HG03097 (cell line): ENCODE measurements at regions not wholly inside any gene's neighbourhood (a gene's known extent, or its start where the extent isn't known, plus 50 kb on each side); places are given as distances from the start of the nearest gene placed in this dataset.

Experiments
- ATAC-seq: cut with Tn5 transposase; IDR thresholded peaks from one replicate; pipeline ENCODE4 v1.9.1; 2021; ENCODE audit not compliant: unreplicated experiment, low FRiP score

GRCh38 chr20:6579417-6579816, 188.1 kb upstream of the BMP2 start:
- no peak for ATAC-seq

- no peak for ATAC-seq
Measured at GRCh38 chr20:6577451-6577850, 190.0 kb upstream of the BMP2 start.

- no peak for ATAC-seq
Measured at GRCh38 chr20:6576726-6577125, 190.8 kb upstream of the BMP2 start.

- no peak for ATAC-seq
Measured at GRCh38 chr20:6575912-6576401, 191.5 kb upstream of the BMP2 start.

DNA sequence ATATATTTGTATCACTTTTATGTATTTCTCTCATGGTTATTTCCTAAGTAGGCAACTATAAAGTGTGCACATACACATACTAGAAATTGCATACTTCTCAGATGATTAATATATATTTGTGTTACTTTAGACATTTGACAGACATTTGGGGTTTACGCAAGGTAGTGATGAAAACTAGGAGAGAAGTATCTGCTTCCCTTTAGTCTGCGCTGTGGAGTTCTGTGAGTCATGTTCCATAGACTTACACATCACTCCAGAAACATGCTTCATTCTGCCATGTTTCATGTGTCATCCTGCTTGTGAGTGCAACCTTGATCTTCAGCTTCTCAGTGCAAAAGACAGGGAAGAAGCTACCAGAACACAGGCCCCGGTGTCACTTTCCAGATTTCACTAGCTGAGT, 200.7 kb upstream of the BMP2 start:
- ATAC-seq: no peak

DNA sequence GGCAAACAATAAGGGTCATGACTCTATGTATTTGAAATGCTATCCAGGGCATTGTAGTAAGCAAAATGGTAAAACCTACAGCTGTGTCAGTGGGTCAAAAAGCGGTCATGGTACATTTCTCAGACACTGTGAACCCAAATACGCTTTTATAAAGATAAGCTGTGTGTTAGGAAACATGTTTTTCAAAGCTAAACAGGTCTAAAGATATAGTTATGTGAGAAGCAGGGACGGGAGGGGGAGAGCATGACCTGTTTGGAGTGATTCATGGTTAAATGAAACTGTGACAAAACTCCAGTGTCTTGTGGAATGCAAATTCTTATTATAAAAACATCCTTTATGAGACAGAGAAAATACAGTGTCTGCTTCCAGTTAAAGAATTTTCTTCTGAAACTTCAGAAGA, 205.4 kb upstream of the BMP2 start:
- ATAC-seq: no peak

DNA sequence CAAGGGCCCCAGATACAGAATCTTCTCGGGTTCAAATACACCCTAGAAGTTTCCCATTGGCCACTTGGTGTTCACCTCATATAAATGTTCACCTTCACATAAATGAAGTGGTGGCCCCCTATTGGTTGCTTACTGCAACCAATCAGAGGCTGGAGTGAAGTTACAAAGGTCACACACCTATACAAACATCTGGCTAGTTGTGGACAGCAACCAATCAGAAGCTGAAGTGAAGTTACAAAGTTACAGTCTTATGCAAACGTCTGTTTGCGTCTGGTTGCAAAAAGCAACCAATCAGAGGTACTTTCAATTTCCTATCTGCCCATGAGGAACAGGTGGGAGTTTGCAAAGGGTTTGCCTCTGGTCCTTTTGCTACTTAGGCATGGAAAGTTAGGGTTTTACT, 206.5 kb upstream of the BMP2 start:
- no peak for ATAC-seq

DNA sequence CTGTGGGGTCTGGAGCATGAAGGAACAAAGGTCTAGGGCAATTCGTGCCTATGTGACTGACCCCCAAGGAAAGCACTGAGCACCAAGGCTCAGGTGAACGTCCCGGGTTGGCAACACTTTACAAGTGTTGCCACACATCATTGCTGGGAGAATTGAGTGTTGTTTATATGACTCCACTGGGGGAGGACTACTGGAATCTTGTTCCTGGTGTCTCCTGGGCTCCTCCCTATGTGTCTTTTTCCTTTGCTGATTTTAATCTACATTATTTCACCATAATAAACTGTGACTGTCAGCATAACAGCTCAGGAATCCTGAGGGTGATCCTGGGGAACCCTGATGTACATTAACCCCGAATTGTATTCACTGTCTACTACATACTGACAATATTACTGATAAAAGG, 207.7 kb upstream of the BMP2 start:
- ATAC-seq: no peak

- ATAC-seq: no peak
Measured at GRCh38 chr20:6558341-6558740, 209.1 kb upstream of the BMP2 start.

- ATAC-seq: no peak
Measured at GRCh38 chr20:6533761-6534479, 233.6 kb upstream of the BMP2 start.

DNA sequence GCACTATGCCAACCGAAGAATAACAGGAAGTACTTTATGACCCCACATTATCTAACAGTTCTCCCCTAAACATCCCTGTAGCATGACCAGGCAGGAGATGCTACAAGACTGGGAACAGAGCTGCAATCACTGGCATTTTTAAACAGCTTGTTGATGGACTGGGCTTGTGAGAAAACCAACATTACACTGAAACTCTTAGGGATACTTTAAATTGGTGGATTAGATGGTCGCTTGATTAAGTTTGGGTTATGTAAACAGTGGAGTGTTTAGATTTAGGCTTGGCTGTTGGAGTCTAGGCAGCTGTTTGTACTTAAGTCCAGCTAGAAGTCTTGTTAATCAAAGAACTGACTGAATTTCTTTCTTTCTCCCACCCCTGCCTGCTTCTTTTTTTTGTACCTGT, 234.1 kb upstream of the BMP2 start:
- ATAC-seq: no peak

DNA sequence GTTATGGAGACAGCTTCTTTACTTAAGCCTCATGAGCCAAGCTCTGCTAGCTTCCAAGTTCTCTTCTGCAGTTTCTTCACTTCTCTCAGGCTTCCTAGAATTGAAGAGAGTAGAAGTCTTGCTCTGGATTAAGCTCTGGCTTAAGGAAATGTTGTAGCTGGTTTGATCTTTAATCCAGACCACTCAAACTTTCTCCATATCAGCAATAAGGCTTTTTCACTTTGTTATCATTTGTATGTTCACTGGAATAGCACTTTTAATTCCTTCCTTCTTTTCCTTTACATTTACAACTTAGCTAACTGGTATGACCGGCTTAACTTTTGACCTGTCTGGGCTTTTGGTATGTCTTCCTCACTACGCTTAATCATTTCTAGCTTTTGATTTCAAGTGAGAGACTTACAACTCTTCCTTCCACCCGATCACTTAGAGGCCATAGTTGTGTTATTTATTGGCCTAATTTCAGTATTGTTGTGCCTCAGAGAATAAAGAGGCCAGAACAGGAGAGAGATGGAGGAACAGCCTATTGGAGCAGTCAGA, 236.6 kb upstream of the BMP2 start:
- ATAC-seq: no peak

- ATAC-seq: no peak
Measured at GRCh38 chr20:6530254-6530653, 237.2 kb upstream of the BMP2 start.

GRCh38 chr20:6525447-6526303, 241.8 kb upstream of the BMP2 start:
- no peak for ATAC-seq

DNA sequence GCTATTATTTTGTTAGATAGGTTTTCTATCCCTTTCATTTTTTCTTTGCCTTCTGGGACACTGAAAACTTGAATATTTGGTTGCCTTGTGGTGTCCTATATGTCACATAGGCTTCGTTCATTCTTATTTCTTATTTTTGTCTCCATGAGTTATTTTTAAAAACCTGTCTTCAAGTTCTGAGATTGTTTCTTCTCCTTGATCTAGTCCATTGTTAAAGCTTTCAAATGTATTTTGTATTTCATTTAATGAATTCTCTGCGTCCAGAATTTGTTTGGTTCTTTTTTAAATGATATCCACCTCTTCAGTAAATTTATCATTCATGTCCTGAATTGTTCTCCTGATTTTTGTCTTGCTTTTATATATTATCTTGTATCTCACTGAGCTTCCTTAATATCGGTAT, 243.2 kb upstream of the BMP2 start:
- no peak for ATAC-seq

DNA sequence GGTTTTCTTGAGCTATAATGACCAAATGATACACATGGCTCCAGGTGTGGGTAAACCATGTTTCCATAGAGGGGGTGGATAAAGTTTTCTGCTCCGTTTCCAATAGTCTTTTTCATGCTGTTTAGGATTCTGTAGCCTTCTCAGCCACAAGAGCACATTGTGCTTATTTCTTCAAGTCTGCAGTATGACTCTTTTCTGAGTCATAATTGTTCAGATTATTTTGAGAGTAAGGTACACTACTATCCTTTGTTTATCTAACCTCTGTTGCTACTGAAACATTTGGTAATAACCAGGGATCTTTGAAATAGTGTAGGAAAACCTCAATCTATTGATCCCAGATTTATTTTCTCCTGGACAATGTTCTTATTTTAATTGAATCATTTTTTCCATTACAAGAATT, 247.9 kb upstream of the BMP2 start:
- ATAC-seq: no peak

- no peak for ATAC-seq
Measured at GRCh38 chr20:6515261-6515660, 252.2 kb upstream of the BMP2 start.

DNA sequence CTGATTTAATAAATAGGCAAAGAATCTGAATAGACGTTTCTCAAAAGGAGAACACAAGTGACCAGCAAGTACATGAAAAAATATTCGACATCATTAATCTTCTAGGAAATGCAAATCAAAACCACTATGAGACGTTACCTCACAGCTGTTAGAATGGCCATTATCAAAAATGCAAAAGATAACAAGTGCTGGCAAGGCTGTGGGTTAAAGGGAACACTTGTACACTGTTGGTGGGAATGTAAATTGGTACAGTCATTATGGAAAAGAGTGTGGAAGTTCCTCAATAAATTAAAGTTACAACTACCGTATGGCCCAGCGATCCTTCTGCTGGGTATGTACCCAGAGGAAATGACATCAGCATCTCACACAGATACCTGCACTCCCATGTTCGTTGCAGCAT, 253.9 kb upstream of the BMP2 start:
- ATAC-seq: no peak

DNA sequence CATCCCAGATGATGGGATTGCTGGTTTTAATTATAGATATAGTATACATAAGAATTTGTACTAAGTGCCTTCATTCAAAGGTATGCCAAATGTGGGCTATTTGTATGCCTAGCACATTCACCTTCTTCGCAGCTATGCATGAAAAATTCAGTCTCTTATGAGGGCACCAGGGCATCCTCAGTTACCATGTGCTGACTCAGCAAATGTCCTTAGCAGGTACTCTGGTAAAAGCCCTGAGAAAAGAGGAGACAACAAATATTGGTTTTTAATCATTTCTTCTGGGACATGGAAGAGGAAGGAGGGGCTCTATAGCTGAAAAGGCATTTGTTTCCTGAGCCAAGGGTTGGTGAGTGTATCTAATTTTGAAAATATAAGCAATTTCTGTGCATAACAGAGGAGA, 258.1 kb upstream of the BMP2 start:
- no peak for ATAC-seq

DNA sequence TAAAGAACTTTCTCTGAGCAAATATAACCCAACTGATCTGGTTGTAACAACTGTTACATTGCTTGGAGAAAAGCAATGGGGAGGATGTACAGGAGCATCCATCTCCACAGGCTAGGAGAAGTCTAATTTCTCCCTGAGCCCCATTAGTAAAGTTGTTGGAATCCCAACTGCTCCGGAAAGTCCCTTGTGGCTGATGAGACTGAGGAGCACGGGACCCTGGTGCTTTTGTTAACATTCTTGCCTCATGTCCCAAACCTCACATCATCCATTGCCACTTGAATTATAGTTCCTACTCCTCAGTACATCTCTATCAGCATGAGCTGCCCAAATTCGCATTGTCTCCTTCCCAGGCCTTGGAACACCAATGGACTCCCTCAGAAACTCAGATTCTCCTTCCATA, 260.6 kb upstream of the BMP2 start:
- ATAC-seq: no peak

DNA sequence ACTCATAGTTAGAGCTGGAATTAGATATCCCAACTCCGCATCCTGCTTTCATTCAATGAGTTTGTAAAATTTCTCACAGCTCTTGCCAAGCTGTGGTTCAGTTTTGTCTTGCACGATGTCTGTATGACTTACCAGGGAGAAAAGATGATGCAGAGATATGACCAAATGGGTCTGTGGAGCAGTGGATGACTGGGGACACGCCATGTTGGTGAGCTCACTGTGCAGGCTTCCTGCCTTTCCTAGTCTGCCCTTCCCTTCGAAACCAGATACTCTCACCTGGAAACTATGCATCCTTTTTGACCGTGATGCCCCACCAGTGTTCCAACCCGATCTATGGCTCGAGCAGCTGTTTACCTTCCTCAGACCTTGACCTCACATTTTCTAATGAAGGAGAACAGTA, 262.7 kb upstream of the BMP2 start:
- ATAC-seq: no peak

GRCh38 chr20:6504179-6504578, 263.3 kb upstream of the BMP2 start:
- no peak for ATAC-seq
